CD1c-positive myeloid dendritic cell (primary cell): ENCODE measurements at regions not wholly inside any gene's neighbourhood (a gene's known extent, or its start where the extent isn't known, plus 50 kb on each side); places are given as distances from the start of the nearest gene placed in this dataset.

Source experiments
- DNase-seq: peaks from one replicate; pipeline ENCODE4 v3.0.0-alpha.2; 2016; ENCODE audit errors: extremely low spot score

DNA sequence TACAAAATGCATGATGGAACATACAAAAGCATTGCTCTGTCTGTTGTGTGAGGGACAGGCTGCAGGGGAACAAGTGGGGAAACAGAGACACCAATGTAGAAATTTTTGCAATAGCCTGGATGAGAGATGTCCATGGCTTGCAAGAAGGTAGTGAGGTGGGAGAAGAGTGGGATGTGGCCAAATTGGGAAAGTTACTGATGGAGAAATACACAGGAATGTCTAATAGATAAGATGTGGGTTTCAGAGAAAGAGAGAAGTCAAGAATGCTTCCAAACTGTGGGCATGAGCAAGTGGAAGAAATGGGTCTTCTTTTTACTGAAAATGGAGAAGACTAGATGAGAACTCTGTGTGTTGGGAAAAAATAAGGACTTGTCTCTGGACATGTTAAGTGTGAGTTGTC is 592.7 kb downstream of the TNS3 start:
- no peak for DNase-seq

DNA sequence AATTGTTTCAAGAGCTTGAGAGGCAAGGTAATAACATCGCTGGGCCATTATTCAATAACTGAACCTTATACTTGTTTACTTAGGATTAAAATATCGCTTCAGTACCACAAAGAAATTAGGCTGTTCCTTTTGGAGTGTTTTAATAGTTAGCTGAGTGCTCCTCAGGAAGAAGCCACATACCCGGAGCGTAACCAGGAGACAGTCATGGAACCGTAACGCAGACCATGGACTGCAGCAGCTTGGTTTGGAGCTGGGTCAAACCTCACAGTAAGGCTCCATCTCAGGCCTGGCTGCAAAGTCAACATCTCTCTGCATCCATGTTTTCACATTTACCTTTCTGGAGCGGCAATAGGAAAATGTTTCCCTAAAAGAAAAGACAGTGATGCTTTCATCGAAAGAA is 599.0 kb downstream of the TNS3 start:
- DNase-seq = no peak

- no peak for DNase-seq
These were observed 602.5 kb downstream of the TNS3 start for GRCh38 chr7:46979439-46979838.

DNA sequence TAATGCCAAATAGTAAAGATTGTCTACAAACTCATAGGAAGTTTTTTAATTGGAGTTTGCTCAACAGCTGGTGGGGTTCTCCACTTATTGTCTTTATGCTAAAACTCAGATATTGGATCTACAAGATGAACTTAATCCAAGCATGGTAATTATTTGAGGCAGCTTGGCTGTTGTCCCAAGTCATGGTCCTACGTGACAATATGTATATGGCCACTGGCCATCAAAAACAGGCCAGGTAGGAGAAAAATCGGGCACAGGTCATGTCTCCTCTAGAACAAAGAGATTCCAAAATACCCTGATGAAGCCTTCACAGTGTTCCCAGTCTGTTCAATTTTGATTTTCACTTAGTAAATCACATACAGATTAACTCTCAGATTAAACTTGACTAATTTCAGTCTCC is 606.4 kb downstream of the TNS3 start:
- DNase-seq = no peak

- no peak for DNase-seq
These were observed 609.7 kb downstream of the TNS3 start for GRCh38 chr7:46972205-46972604.

- no peak for DNase-seq
These were observed 611.4 kb downstream of the TNS3 start for GRCh38 chr7:46970476-46970875.

DNA sequence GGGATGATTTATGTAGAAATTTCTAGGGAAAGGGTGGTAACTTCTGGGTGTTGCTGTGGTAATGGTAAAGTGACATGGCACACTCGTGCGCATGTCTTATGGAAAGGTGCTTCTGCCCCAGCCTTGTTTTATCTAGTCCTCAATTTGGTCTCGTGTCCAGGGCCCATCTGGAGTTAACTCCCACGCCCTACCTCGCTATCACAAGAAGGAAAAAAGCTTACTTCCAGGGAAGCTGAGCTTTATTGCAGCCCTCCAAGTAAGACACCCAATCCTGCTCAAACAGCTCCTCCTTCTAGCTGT is 611.8 kb downstream of the TNS3 start:
- no peak for DNase-seq

- no peak for DNase-seq
These were observed 612.4 kb downstream of the TNS3 start for GRCh38 chr7:46969303-46970130.

DNA sequence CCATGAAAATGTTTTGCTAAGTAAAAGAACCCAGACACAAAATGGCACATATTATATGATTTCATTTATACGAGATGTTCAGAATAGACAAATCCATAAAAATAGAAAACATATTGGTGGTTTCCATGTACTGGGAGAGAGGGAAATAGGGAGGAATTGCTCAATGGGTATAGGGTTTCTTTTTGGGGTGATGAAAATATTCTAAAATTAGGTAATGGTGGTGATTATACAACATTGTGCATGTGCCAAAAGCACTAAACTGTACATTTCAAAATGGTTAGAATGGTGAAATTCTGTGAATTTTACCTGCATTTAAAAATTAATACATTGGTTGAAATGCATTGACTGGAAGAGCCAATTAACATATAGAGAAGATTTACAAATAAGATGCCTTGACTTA is 613.9 kb downstream of the TNS3 start:
- no peak for DNase-seq

DNA sequence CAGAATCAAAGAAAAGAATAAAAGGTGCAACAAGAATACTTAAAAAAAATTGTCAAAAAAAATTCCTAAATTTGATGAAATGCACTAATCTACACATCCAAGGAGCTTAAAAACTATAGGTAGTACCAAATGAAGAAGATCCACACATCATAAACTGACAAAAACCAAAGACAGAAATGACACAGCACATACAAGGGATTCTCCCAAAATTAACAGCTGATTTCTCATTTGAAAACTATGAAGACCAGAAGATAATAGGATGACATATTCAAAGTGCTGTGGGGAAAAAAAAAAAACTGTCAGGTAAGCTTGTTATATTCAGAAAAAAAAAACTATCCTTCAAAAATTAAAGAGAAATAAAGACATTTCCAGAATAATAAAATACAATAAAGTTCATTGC is 618.2 kb downstream of the TNS3 start:
- no peak for DNase-seq

DNA sequence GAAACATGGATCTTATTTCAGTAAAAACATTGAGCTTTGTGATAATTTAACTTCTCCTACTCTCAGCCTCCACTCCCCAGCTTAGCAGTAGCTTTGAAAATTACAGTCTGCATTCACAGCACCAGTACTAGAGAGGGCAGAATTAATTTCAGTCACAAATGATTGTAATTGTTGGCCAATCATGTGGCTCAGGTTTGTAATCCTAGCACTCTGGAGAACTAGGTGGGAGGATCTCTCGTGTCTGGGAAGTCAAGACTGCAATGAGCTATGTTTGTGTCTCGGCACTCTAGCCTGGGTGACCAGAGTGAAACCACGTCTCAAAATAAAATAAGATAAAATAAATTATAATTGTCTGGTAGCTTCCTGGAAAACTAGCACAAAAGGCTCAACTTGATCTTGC is 620.9 kb downstream of the TNS3 start:
- no peak for DNase-seq

- no peak for DNase-seq
These were observed 624.7 kb downstream of the TNS3 start for GRCh38 chr7:46957195-46957594.

GRCh38 chr7:46955531-46955930 is 626.4 kb downstream of the TNS3 start:
- DNase-seq = no peak

DNA sequence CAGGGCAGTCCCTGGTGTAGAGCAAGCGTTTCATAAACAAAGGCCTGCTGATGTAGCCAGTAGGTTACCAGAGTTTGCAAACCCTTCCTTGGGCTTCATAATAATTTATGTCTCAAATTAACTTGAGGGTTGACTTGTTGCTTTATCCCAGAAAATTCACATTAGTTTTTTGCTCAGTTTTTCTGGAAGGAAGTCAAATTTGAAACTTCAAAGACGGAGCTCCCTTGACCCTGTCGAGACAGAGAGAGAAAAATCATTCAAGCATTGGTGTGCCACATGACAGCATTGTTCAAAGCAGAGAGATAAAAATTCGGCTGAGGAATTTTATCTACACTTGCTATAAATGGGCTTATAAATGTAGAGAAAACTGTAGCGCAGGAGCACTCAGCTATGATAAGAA is 627.7 kb downstream of the TNS3 start:
- no peak for DNase-seq

DNA sequence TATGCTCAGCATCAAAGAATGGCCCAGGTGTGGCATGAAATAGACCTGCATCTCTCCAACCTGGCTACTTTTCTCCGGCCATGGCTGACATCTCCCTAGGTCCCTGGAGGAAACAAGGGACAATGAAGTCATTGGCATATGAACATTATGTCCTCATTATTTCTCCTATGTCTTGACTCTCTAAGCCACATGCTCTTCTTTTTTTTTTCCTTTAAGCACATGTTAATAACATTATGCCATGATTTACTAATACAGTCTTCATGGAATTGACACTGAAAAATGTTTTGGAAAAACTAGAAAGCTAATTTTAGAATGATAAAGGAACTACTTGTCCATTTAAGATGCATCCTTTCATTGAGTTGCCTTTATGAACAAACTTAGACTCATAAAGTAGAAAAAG is 628.9 kb downstream of the TNS3 start:
- DNase-seq = no peak

- no peak for DNase-seq
These were observed 632.5 kb downstream of the TNS3 start for GRCh38 chr7:46949270-46949931.

GRCh38 chr7:46948716-46949115 is 633.2 kb downstream of the TNS3 start:
- DNase-seq = no peak

DNA sequence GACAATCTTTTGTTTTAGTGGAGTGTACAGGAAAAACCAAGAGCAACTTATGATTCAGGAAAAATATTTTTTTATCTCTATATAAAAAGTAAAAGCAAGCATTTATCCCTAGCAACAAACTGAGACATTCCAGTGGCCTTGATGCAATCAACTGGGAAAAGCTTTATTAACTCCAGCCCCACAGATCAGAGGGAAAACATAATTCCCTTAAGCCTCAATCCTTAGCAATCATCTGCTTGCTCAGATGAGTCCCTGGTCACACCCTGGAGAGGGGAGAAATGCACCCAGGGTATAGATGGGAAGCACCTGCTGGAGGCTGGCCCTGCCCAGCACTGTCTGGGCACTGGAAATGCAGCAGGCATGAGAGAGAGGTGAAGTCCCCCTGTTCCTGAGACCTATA is 636.6 kb downstream of the TNS3 start:
- DNase-seq = no peak

GRCh38 chr7:46943996-46944395 is 637.9 kb downstream of the TNS3 start:
- DNase-seq = no peak

GRCh38 chr7:46942574-46942973 is 639.3 kb downstream of the TNS3 start:
- DNase-seq = no peak

DNA sequence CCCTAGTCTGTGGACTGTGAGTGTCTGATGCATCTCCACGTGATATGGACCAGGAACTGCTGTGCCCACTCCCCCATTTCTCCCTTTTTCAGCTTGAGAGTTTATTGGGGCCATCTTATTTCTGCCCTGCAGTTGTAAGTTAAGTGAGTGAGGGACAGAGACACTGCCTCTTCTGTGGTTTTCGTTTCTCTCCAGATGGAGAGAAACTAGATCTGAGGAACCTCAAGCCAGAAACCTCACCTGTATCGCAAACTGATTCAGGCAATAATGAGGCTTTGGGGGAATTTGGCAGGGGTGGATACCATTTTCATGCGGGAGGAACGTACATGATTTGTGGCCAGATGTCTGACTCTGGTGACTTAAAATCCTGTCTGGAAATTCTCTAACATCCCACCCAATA is 641.7 kb downstream of the TNS3 start:
- DNase-seq = no peak

DNA sequence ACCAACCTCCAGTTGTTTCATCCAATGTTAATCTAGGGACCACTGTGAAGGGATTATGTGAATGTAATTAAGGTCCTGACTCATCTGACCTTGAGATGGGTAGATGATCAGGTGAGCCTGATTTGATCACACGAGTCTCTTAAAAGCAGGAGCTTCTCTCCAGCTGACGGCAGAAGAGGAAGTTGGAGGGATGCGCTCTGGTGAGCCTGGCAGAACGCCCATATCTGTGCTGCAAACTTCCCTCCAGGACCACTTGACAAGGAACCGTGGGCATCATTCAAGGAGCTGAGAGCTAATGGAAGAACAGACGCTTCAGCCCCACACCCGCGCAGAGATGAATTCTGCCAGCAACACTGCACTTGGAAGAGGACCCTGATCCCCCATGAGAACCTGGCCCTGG is 642.4 kb downstream of the TNS3 start:
- DNase-seq = no peak

GRCh38 chr7:46939089-46939488 is 642.8 kb downstream of the TNS3 start:
- DNase-seq = no peak

GRCh38 chr7:46937826-46938225 is 644.1 kb downstream of the TNS3 start:
- no peak for DNase-seq
